HG02759 (cell line): ENCODE measurements at regions not wholly inside any gene's neighbourhood (a gene's known extent, or its start where the extent isn't known, plus 50 kb on each side); places are given as distances from the start of the nearest gene placed in this dataset.

Experiments
- ATAC-seq: cut with Tn5 transposase; IDR thresholded peaks from one replicate; pipeline ENCODE4 v1.9.1; 2021; ENCODE audit warnings: mild to moderate bottlenecking, moderate library complexity; ENCODE audit not compliant: unreplicated experiment

DNA sequence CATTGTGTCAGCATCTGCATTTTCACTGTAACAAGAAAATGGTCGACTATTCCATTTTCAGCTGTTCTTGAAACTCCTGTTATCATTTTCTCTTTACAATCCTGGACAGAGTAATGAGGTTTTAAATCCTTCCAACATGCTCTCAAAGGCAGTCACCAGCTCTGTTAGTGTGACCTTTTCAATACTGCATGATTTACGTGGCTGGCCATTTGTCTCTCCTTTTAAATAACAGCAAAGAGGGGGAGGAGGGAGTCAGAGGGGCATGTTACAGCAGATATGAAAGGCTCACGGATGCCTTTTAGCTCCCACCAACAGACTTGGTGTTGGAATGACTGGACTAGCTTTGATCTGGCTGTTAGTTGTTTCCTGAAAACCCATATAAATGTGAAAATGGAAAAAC lies 1251.2 kb downstream of the AACS start:
- no peak for ATAC-seq

DNA sequence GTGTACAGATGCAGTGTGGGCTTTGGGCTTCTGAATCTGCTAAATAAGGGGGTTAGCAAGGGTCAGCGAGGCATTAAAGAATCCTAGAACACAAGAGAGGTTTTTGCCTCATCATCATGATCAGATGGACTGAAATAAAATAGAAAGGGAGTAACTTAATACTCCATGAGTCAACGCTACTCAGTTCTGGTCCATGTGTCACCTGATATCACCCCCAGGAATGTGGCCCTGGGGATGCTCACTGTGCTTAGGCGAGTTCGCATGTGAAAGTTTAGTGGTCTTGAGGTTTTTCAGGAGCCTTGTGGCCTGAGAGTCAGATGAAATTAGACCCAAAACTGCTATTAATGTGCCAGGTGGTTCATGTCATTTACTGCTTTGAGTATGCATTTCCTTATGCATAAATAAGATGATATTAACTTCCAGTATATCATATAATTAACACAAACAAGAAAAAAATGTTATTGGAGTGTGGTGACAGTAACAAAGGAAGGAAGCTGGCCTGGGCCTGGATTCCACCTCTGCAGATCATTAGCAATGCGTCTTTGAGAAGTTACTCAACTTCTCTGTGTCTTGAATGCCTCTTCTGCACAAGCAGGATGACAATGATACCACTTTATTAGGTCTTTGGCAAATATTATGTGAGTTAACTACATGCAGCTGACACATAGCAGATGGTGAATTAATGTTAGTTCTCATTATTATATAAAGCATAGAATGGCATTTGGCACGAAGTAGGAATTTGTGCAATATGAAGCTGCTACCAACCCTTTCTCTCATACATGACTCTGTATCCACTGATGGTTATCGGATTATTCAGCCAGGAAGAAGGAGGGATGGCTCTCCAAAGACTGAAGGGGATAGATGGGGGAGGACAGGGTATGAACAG lies 1272.6 kb downstream of the AACS start:
- ATAC-seq = no peak

DNA sequence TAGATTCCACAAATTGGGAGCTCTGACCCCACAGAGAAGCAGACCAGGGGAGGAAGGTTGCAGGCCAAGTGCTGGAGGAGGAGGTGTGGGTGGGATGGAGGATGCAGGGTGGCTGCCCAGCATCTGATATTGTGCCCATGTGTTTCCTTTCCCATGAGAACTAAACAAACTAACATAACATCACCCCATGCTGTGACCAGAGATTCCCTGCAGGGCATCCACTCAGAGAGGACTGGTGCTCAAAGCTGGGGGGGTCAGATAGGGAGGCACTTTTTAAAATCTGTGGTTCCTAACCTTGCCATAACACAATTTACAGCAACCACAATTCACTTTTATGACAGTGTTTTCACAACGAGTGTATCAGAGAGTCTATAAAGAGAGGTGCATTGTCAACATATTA lies 1277.6 kb downstream of the AACS start:
- no peak for ATAC-seq

GRCh38 chr12:126343321-126343720 lies 1278.1 kb downstream of the AACS start:
- ATAC-seq = no peak

DNA sequence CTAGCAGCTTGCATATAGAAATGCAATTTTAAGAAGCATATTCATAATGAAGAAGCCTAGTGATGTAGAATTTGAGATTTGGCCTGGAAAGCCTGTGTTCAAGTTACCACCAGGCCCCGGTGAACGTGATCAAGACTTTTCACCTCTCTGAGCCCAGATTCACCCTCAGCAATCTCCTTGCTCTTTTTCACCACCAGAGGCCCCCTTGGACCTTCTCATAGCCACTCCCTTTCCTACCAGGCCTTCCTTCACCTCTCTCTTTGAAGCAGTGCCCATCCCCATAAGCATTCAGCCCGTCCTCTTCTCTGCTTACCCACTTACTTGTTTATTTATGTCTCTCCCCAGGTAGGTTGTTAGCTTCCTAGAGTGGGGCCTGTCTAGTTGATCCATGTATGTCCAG lies 1280.9 kb downstream of the AACS start:
- ATAC-seq = no peak

- no peak for ATAC-seq
These were observed 1282.2 kb downstream of the AACS start for GRCh38 chr12:126347421-126347820.

GRCh38 chr12:126349383-126349782 lies 1284.1 kb downstream of the AACS start:
- no peak for ATAC-seq

DNA sequence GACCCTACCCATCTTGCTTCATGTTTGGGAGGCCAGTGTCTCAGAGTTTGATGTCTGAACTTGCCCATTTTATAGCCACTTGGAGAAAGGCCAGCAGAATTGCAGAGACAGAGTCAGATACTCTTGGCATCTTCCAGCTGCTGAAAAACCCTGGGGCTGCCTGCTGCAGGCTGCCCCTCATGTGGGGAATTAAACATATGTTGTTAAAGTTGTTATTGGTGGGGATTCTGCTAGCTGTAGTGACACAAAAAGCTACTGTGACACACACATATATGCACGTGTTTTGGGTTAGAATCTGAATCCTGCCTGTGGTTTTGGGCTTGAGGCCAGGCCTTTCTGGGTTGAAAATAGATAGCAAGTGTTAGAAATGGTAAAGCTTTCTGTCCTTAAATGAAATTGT lies 1288.4 kb downstream of the AACS start:
- no peak for ATAC-seq

DNA sequence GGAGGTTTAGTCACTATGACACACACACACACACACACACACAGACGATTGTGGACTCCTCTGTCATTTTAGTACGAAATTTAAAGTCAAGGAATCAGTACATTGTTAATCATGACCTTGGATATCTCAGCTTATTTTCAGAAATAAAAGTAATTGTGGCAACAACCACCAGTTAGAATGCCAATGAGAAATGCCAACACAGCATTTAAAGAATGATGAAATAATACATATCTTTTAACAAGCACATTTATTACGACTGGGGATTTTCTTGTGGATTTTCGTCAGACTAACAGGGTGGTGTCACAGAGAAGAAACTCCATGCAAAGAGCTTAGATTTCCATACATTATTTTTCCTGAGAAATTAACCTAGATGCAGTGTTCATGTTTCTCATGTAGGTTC lies 1289.4 kb downstream of the AACS start:
- no peak for ATAC-seq

DNA sequence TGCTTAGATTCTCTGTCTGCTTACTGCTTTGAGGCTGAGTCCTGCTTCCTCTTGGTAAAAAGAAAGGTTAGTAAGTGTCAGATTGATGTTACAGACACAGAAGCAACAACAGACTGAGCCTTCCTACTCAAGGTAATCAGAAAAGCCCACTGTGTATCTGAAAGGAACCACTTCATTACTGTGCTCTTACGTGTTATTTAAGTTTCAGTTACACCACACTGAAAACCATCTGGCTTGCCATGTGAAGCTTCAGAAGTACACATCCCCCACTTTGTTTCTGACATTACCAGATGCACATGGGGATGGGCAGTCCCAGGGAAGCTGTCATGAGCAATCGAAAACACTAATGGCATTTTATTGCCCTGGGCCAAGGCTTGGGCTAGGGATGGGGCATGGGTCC lies 1290.1 kb downstream of the AACS start:
- ATAC-seq = no peak

DNA sequence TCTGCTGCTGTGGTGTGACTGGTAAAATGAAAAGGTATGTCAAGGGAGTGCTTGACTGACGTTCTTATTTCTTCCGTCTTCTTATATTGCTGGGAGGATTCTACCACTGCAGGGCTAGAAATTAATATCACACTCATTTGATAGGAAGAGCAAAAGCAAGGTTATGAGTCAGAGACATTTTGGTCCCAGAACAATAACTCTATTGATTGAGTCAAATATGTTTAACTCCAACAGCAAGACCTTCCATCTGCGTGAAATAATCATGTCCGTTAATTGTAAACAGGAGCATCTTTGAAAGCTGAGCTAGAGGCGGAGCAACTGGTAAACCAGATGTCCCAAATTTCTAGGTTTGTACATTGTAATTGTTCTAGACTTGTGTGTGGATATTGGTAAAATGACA lies 1293.6 kb downstream of the AACS start:
- ATAC-seq = no peak

DNA sequence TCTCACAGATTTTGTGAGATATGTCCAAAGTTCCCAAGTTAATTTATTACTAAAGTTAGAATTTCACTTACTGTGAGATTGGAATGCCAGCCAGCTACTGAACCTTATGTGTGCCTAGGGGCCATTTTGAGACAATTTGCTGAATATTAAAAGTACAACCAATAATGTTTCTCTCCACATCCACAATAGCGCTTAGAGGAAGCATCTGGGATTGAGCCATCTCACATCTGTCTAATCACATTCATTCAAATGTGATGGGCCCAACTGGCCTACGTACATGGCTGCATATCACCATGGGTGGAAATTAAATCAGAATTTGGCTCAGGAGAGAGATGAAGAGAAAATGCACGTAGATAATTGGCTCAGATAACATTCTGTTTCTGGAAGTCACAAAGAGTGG lies 1294.0 kb downstream of the AACS start:
- no peak for ATAC-seq

DNA sequence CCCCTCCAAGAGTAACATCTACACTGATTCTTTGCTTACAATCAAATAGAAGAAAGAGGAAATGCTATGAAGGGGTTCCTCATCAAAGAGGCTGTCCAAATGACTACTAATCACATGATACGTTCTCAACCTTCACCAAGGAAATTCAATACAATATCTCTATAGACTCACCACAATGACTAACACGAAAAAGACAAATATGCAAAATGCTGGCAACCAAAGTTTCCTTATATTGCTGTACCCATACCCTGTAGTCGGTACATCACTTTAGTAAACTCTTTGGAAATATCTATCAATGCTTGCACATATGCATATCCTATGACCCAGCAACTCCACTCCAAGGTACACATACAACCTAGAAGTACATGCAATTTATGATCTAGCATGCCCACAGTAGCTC lies 1296.6 kb downstream of the AACS start:
- no peak for ATAC-seq

- ATAC-seq = no peak
These were observed 1297.3 kb downstream of the AACS start for GRCh38 chr12:126362493-126362892.

GRCh38 chr12:126362964-126363363 lies 1297.7 kb downstream of the AACS start:
- no peak for ATAC-seq

DNA sequence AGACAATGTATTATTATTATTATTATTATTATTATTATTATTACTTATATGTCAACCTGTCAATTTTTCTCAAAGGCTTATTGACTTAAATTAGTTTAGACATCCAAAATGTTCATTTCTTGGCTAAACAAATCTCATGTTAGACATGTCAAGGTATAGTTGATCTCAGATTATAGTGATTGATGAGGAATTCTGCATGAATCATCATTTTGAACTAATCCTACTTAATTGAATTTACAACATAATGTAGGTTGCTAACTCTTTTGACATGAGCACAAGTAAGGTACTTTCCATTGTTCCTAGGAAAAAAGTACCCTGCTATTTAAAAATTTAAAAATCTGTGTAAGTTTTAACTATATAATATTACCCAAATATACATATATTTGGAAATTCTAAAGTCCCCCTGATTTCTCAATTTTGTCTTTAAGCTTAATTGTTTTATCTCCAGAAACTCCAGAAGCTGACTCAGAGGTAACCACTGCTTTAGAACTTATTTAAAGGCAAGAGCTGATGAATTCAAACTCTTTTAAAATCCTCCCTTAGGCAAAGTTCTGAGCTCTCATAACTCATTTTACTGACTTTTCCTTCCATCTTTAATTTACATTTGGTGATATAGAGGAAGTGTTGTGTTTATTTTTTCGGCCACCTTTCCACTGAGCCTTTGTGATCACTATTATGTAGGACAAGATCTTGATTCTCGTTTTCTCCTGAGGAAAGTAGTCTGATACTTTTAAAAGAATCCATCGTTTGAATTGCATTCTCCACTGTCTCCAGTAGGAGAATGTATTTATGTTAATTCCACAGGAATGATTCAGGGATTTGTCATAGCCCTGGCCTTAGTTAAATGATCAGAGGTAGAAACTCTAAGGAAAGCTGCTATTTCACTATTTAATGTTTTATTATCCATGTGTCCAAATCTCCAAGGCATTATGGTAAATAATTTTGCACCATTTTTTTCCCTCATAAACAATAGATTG lies 1304.5 kb downstream of the AACS start:
- no peak for ATAC-seq

GRCh38 chr12:126383506-126383905 lies 1318.3 kb downstream of the AACS start:
- ATAC-seq = no peak

- ATAC-seq = no peak
These were observed 1318.9 kb downstream of the AACS start for GRCh38 chr12:126384026-126384564.

GRCh38 chr12:126385785-126386184 lies 1320.5 kb downstream of the AACS start:
- ATAC-seq = no peak

DNA sequence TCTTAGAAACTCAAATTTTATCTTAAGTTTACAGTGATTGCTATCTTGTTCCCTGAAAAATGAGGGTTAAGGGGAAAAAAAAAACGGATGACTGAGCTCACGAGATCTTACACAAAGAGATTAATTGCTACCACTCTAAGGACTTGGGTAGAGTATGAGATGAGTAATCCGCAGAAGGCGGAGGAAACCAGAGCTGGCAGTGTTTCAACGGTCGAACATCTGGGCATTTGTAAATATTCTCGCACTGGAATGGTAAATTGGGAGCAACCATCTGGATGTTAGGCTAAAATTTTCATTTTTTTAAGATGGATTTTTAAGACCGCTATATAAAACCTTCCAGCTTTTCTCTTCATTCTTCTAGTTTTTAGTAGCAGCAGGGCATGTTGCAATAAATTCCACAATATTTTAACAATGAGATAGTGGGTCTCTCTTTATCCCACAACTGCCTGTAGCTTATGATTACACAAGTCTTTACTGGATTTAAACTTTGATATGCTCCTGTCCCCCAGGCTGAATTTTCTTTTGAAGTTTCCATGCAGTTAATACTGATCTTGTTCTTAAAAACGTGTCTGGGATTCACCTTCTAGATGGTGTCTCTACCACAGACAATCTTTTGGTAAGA lies 1324.1 kb downstream of the AACS start:
- ATAC-seq = no peak

- ATAC-seq = no peak
These were observed 1324.7 kb downstream of the AACS start for GRCh38 chr12:126389961-126390360.
